H9 (cell line): ENCODE measurements at regions not wholly inside any gene's neighbourhood (a gene's known extent, or its start where the extent isn't known, plus 50 kb on each side); places are given as distances from the start of the nearest gene placed in this dataset.

Experiments used
- DNase-seq: peaks from one replicate; pipeline ENCODE4 v3.0.0-alpha.2; 2017
- H2AFZ ChIP-seq: one replicate; pipeline ENCODE4 v1.6.1; 2013; ENCODE audit warnings: mild to moderate bottlenecking, low read length, control low read depth, moderate library complexity
- H2AK5ac ChIP-seq: 2 replicates; pipeline ENCODE4 v1.6.1; 2013; ENCODE audit warnings: low read length, control low read depth, mixed read lengths; ENCODE audit not compliant: insufficient read length
- H2BK120ac ChIP-seq: one replicate; pipeline ENCODE4 v1.6.1; 2013; ENCODE audit warnings: low read depth, mild to moderate bottlenecking, low read length, control low read depth, inconsistent platforms; ENCODE audit not compliant: poor library complexity, severe bottlenecking
- H2BK12ac ChIP-seq: 2 replicates; pipeline ENCODE4 v1.6.1; 2013; ENCODE audit warnings: low read length, control low read depth, mixed read lengths, low read depth; ENCODE audit not compliant: insufficient read length
- H2BK15ac ChIP-seq: 2 replicates; pipeline ENCODE4 v1.6.1; 2013; ENCODE audit warnings: low read depth, low read length, control low read depth
- H2BK20ac ChIP-seq: one replicate; pipeline ENCODE4 v1.6.1; 2013; ENCODE audit warnings: low read depth, mild to moderate bottlenecking, low read length, control low read depth, inconsistent platforms; ENCODE audit not compliant: poor library complexity, severe bottlenecking
- H2BK5ac ChIP-seq: 2 replicates; pipeline ENCODE4 v1.6.1; 2013; ENCODE audit warnings: low read length, control low read depth, mixed read lengths; ENCODE audit not compliant: insufficient read length
- H3K14ac ChIP-seq: 2 replicates; pipeline ENCODE4 v1.6.1; 2013; ENCODE audit warnings: low read length, control low read depth; ENCODE audit not compliant: insufficient read depth
- H3K18ac ChIP-seq: 2 replicates; pipeline ENCODE4 v1.6.1; 2013; ENCODE audit warnings: low read depth, mild to moderate bottlenecking, mixed read lengths, low read length, control low read depth; ENCODE audit not compliant: insufficient read length
- H3K23ac ChIP-seq: 2 replicates; pipeline ENCODE4 v1.6.1; 2013; ENCODE audit warnings: low read length, control low read depth, mixed read lengths, low read depth; ENCODE audit not compliant: insufficient read length
- H3K23me2 ChIP-seq: 2 replicates; pipeline ENCODE4 v1.6.1; 2013; ENCODE audit warnings: low read depth, mild to moderate bottlenecking, mixed read lengths, low read length, control low read depth; ENCODE audit not compliant: insufficient read length, poor library complexity, severe bottlenecking
- H3K27ac ChIP-seq: 2 replicates; pipeline ENCODE4 v1.5.1; 2013; ENCODE audit warnings: low read length, control low read depth, mixed read lengths, low read depth; ENCODE audit not compliant: insufficient read length
- H3K27me3 ChIP-seq: 2 replicates; pipeline ENCODE4 v1.6.1; 2013; ENCODE audit warnings: low read length, control low read depth, inconsistent platforms; ENCODE audit not compliant: insufficient read depth
- H3K4ac ChIP-seq: 2 replicates; pipeline ENCODE4 v1.6.1; 2013; ENCODE audit warnings: low read depth, mild to moderate bottlenecking, control low read depth, inconsistent platforms, low read length, moderate library complexity
- H3K4me1 ChIP-seq: 2 replicates; pipeline ENCODE4 v1.6.1; 2013; ENCODE audit warnings: low read length, control low read depth, inconsistent platforms; ENCODE audit not compliant: insufficient read depth
- H3K4me2 ChIP-seq: 2 replicates; pipeline ENCODE4 v1.6.1; 2013; ENCODE audit warnings: low read length, control low read depth, mixed read lengths; ENCODE audit not compliant: insufficient read length, insufficient read depth
- H3K56ac ChIP-seq: 2 replicates; pipeline ENCODE4 v1.6.1; 2013; ENCODE audit warnings: low read depth, mild to moderate bottlenecking, mixed read lengths, low read length, control low read depth; ENCODE audit not compliant: insufficient read length
- H3K79me1 ChIP-seq: 2 replicates; pipeline ENCODE4 v1.6.1; 2013; ENCODE audit warnings: low read depth, mild to moderate bottlenecking, moderate library complexity, low read length, control low read depth, inconsistent platforms; ENCODE audit not compliant: insufficient read depth, poor library complexity, severe bottlenecking
- H3K79me2 ChIP-seq: 2 replicates; pipeline ENCODE4 v1.6.1; 2013; ENCODE audit warnings: low read length, control low read depth, inconsistent platforms; ENCODE audit not compliant: insufficient read depth
- H3K9ac ChIP-seq: 2 replicates; pipeline ENCODE4 v1.6.1; 2013; ENCODE audit warnings: low read length, control low read depth, mixed read lengths; ENCODE audit not compliant: insufficient read length; ENCODE audit errors: extremely low read depth
- H3K9me3 ChIP-seq: one replicate; pipeline ENCODE4 v1.6.1; 2013; ENCODE audit warnings: low read depth, low read length, inconsistent platforms; ENCODE audit not compliant: control insufficient read depth
- H3T11ph ChIP-seq: one replicate; pipeline ENCODE4 v1.6.1; 2013; ENCODE audit warnings: mild to moderate bottlenecking, low read length, control low read depth, inconsistent platforms
- H4K20me1 ChIP-seq: one replicate; pipeline ENCODE4 v1.6.1; 2013; ENCODE audit not compliant: control insufficient read depth, insufficient read length, insufficient read depth
- H4K5ac ChIP-seq: 2 replicates; pipeline ENCODE4 v1.6.1; 2013; ENCODE audit warnings: low read depth, mild to moderate bottlenecking, mixed read lengths, low read length, control low read depth; ENCODE audit not compliant: insufficient read length
- H4K8ac ChIP-seq: replicated peaks from 2 replicates; pipeline ENCODE4 v1.6.1; 2013; ENCODE audit warnings: low read length, control low read depth, mixed read lengths, low read depth; ENCODE audit not compliant: insufficient read length
- H4K91ac ChIP-seq: 2 replicates; pipeline ENCODE4 v1.6.1; 2013; ENCODE audit warnings: low read depth, mild to moderate bottlenecking, moderate library complexity, mixed read lengths, low read length, control low read depth; ENCODE audit not compliant: insufficient read length
- H3K27ac Mint-ChIP-seq, 3 experiments: 2 replicates in 2 of 3; 3 replicates in 1 of 3; pipeline ENCODE4 v1.8.0; 2020 to 2021; ENCODE audit warnings: mixed read lengths in 3 of 3, mild to moderate bottlenecking in 1 of 3, moderate library complexity in 1 of 3
- H3K27me3 Mint-ChIP-seq: 2 replicates; pipeline ENCODE4 v1.8.0; 2021; ENCODE audit warnings: low read depth, mild to moderate bottlenecking, moderate library complexity, mixed read lengths
- H3K36me3 Mint-ChIP-seq, 3 experiments: 2 replicates in 2 of 3; 3 replicates in 1 of 3; pipeline ENCODE4 v1.8.0; 2020 to 2021; ENCODE audit warnings: low read depth in 3 of 3, mixed read lengths in 3 of 3; ENCODE audit not compliant: insufficient read depth in 1 of 3
- H3K4me1 Mint-ChIP-seq, 2 experiments: 2 replicates each; pipeline ENCODE4 v1.8.0; 2020; ENCODE audit warnings: mixed read lengths in 2 of 2
- H3K4me3 Mint-ChIP-seq, 2 experiments: 2 replicates in 1 of 2; 3 replicates in 1 of 2; pipeline ENCODE4 v1.8.0; 2020 to 2021; ENCODE audit warnings: mild to moderate bottlenecking in 2 of 2, mixed read lengths in 2 of 2, moderate library complexity in 1 of 2
- H3K9me3 Mint-ChIP-seq, 2 experiments: 2 replicates in 1 of 2; 3 replicates in 1 of 2; pipeline ENCODE4 v1.8.0; 2020; ENCODE audit warnings: mild to moderate bottlenecking in 2 of 2, mixed read lengths in 2 of 2, moderate library complexity in 1 of 2
- WGBS: extraction: QIAGEN DNeasy Blood & Tissue Kit; methylation state at CpG from one replicate; pipeline ENCODE4 v1.1.7; 2013; ENCODE audit warnings: missing lambda C conversion rate, low lambda C conversion rate, mixed read lengths; ENCODE audit not compliant: insufficient read length; ENCODE audit errors: extremely low coverage; 5-methylcytosine and 5-hydroxymethylcytosine counted together
- TF ChIP-seq, protein P1 (sequence below): fragments of 200-600 bp; sonication (generic); conservative IDR thresholded peaks from 3 replicates; pipeline ENCODE4 v1.8.0; 2021; ENCODE audit warnings: antibody characterized with exemption, mild to moderate bottlenecking

DNA sequence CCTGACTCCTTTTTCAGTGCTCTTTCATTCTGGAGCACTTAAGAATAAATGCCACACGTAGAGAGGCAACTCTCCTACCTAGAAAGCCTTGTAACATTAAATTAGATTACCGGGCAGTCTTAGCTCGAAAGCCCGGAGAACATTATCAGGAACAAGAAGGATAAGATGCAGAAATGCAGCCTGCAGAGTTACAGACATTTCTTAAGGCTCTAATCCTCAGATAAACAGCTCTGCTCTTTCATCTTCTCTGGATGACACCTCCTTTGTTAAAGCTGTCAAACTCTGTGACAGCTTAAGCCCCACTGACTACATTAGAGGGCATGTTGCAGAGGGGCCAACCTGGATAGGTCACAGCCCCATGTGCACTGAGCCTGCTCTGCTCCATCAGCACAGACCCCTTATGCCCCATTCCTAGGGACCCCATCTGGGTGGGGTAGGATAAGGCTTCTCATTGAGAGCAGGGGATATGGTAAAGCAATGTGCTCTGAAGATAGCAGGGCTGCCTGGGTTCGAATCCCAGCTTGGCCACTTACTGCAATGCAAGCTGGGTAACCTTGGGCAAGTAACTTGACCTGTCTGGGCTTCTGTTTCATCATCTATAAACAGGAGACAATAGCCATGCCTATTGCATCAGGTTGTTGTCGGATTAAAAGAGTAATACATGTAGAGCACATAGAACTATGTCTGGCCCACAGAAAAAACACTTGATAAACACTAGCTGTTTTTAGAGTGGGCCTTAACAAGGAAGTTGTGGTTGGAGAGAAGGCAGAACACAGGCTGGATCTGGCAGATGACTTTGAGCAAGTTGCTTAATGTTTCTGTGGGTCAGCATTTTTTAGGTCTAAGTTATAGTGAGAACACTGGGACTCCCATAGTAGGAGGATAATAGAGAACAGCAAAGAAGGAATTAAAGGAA, 111.4 kb downstream of the THNSL2 start:
- TF ChIP-seq, protein P1, sequence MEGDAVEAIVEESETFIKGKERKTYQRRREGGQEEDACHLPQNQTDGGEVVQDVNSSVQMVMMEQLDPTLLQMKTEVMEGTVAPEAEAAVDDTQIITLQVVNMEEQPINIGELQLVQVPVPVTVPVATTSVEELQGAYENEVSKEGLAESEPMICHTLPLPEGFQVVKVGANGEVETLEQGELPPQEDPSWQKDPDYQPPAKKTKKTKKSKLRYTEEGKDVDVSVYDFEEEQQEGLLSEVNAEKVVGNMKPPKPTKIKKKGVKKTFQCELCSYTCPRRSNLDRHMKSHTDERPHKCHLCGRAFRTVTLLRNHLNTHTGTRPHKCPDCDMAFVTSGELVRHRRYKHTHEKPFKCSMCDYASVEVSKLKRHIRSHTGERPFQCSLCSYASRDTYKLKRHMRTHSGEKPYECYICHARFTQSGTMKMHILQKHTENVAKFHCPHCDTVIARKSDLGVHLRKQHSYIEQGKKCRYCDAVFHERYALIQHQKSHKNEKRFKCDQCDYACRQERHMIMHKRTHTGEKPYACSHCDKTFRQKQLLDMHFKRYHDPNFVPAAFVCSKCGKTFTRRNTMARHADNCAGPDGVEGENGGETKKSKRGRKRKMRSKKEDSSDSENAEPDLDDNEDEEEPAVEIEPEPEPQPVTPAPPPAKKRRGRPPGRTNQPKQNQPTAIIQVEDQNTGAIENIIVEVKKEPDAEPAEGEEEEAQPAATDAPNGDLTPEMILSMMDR: no peak
- no CpG with 5 or more reads among the region's 6 CpGs for WGBS

More for the DNA sequence above, 111.4 kb downstream of the THNSL2 start:
- no peak overlapping the region for H4K8ac ChIP-seq
- no peak overlapping the region for H3K27ac Mint-ChIP-seq
- H3K9me3 ChIP-seq: no peaks in the 10 kb centered on the region
- no peaks in the 10 kb centered on the region for H4K20me1 ChIP-seq
- no peak overlapping the region for H2AFZ ChIP-seq
- no peak overlapping the region for H3K4ac ChIP-seq
- H3K9me3 Mint-ChIP-seq: peaks cover 0 to 3% of the 10 kb centered on the region in 2 experiments; a peak in 3 of 5 replicates
- no peak for DNase-seq
- H3K4me1 Mint-ChIP-seq: no peaks in the 10 kb centered on the region
- H2BK12ac ChIP-seq: no peak overlapping the region
- no peak overlapping the region for H2AK5ac ChIP-seq
- no peak overlapping the region for H4K5ac ChIP-seq
- H2BK15ac ChIP-seq: no peak overlapping the region
- H3T11ph ChIP-seq: no peak overlapping the region
- H3K4me2 ChIP-seq: no peak overlapping the region
- no peak overlapping the region for H3K23ac ChIP-seq
- no peak overlapping the region for H2BK20ac ChIP-seq
- H3K27ac ChIP-seq: no peak overlapping the region
- H2BK120ac ChIP-seq: no peak overlapping the region
- H3K27me3 Mint-ChIP-seq: no peaks in the 10 kb centered on the region; the same call in none of the 2 replicates
- no peaks in the 10 kb centered on the region for H3K79me2 ChIP-seq
- no peak overlapping the region for H3K4me3 Mint-ChIP-seq
- H3K27me3 ChIP-seq: no peaks in the 10 kb centered on the region
- H2BK5ac ChIP-seq: no peak overlapping the region
- H3K4me1 ChIP-seq: no peaks in the 10 kb centered on the region
- no peaks in the 10 kb centered on the region for H3K36me3 Mint-ChIP-seq
- H3K18ac ChIP-seq: no peak overlapping the region
- no peak overlapping the region for H3K14ac ChIP-seq
- H3K23me2 ChIP-seq: no peaks in the 10 kb centered on the region
- H3K79me1 ChIP-seq: no peaks in the 10 kb centered on the region
- no peak overlapping the region for H3K56ac ChIP-seq
- no peak overlapping the region for H4K91ac ChIP-seq
- H3K9ac ChIP-seq: no peak overlapping the region
